GM12891 (cell line): ENCODE measurements at regions not wholly inside any gene's neighbourhood (a gene's known extent, or its start where the extent isn't known, plus 50 kb on each side); places are given as distances from the start of the nearest gene placed in this dataset.

Experiments used
- POLR2A ChIP-seq: IDR thresholded peaks from 2 replicates; pipeline ENCODE4 v1.6.1; 2011; ENCODE audit warnings: low read depth, low read length, control low read depth
- SPI1 ChIP-seq: IDR thresholded peaks from 2 replicates; pipeline ENCODE4 v1.6.1; 2011; ENCODE audit warnings: low read depth, low read length, control low read depth
- TAF1 ChIP-seq: IDR thresholded peaks from 2 replicates; pipeline ENCODE4 v1.6.1; 2011; ENCODE audit warnings: low read depth, low read length, control low read depth

DNA sequence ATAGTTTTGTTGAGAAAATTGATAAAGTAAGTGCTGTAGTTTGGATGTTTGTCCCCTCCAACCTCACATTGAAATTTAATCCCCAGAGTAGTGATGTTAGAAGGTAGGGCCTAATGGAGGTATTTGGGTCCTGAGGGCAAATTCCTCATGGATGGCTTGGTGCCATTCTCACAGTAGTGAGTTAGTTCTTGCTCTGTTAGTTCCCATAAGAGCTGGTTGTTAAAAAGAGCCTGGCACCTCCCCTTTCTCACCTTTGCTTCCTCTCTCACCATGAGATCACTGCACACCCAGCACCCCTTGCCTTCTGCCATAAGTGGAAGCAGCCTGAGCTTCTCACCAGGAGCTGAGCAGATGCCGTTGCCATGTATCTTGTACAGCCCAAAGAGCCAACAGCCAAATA, 354.8 kb upstream of the NFIA start:
- TF ChIP-seq POLR2A (no peak), SPI1 (no peak), TAF1 (no peak)
